ENCODE measurements at regions not wholly inside any gene's neighbourhood (a gene's known extent, or its start where the extent isn't known, plus 50 kb on each side); places are given as distances from the start of the nearest gene placed in this dataset.

GRCh38 chr12:42953021-42953420 is 363.5 kb upstream of the PRICKLE1 start:
- no peak for TF ChIP-seq CTCF (IDR thresholded peaks at IDR 0.05; ENCODE audit: insufficient read depth, low read length)
- no peak for DNase-seq (ENCODE audit: low read depth)
- H3K4me3 ChIP-seq (ENCODE audit: low read depth, low read length): no peak overlapping the region

GRCh38 chr12:42946871-42947381 is 357.4 kb upstream of the PRICKLE1 start:
- TF ChIP-seq CTCF (IDR thresholded peaks at IDR 0.05; ENCODE audit: insufficient read depth, low read length): no peak
- no peak for DNase-seq (ENCODE audit: low read depth)
- no peak overlapping the region for H3K4me3 ChIP-seq (ENCODE audit: low read depth, low read length)

- H3K4me3 ChIP-seq (ENCODE audit: low read depth, low read length): no peak overlapping the region
- TF ChIP-seq CTCF (IDR thresholded peaks at IDR 0.05; ENCODE audit: insufficient read depth, low read length): no peak
- no peak for DNase-seq (ENCODE audit: low read depth)
Measured at GRCh38 chr12:42945927-42946326, 356.4 kb upstream of the PRICKLE1 start.

GRCh38 chr12:42944516-42944915 is 355.0 kb upstream of the PRICKLE1 start:
- TF ChIP-seq CTCF (IDR thresholded peaks at IDR 0.05; ENCODE audit: insufficient read depth, low read length): no peak
- no peak for DNase-seq (ENCODE audit: low read depth)
- no peak overlapping the region for H3K4me3 ChIP-seq (ENCODE audit: low read depth, low read length)

- TF ChIP-seq CTCF (IDR thresholded peaks at IDR 0.05; ENCODE audit: insufficient read depth, low read length): no peak
- no peak overlapping the region for H3K4me3 ChIP-seq (ENCODE audit: low read depth, low read length)
- DNase-seq (ENCODE audit: low read depth): no peak
Measured at GRCh38 chr12:42936991-42937390, 347.4 kb upstream of the PRICKLE1 start.

GRCh38 chr12:42936260-42936659 is 346.7 kb upstream of the PRICKLE1 start:
- no peak overlapping the region for H3K4me3 ChIP-seq (ENCODE audit: low read depth, low read length)
- TF ChIP-seq CTCF (IDR thresholded peaks at IDR 0.05; ENCODE audit: insufficient read depth, low read length): no peak
- DNase-seq (ENCODE audit: low read depth): no peak

GRCh38 chr12:42935756-42936155 is 346.2 kb upstream of the PRICKLE1 start:
- no peak for DNase-seq (ENCODE audit: low read depth)
- TF ChIP-seq CTCF (IDR thresholded peaks at IDR 0.05; ENCODE audit: insufficient read depth, low read length): no peak
- H3K4me3 ChIP-seq (ENCODE audit: low read depth, low read length): no peak overlapping the region
